Neural progenitor cell (in vitro differentiated cells): ENCODE measurements at regions not wholly inside any gene's neighbourhood (a gene's known extent, or its start where the extent isn't known, plus 50 kb on each side); places are given as distances from the start of the nearest gene placed in this dataset.

Source experiments
- DNase-seq: peaks from one replicate; pipeline ENCODE4 v3.0.0-alpha.2; 2016; ENCODE audit warnings: low spot score
- H2AFZ ChIP-seq: fragments of 200-600 bp; sonication (generic); replicated peaks from 2 replicates; pipeline ENCODE4 v1.6.1; 2016; ENCODE audit warnings: antibody characterized with exemption
- H3F3A ChIP-seq: fragments of 200-600 bp; sonication (generic); 2 replicates; pipeline ENCODE4 v1.6.1; 2016; ENCODE audit warnings: antibody characterized with exemption, low read depth
- H3K27ac ChIP-seq: fragments of 200-600 bp; sonication (generic); 2 replicates; pipeline ENCODE4 v1.5.1; 2016; ENCODE audit warnings: mild to moderate bottlenecking
- H3K27me3 ChIP-seq: fragments of 200-600 bp; sonication (generic); 2 replicates; pipeline ENCODE4 v1.6.1; 2016; ENCODE audit warnings: mild to moderate bottlenecking, moderate library complexity
- H3K36me3 ChIP-seq: fragments of 200-600 bp; sonication (generic); 2 replicates; pipeline ENCODE4 v1.5.1; 2016
- H3K4me1 ChIP-seq: fragments of 200-600 bp; sonication (generic); 2 replicates; pipeline ENCODE4 v1.6.1; 2016; ENCODE audit warnings: mixed run types
- H3K4me2 ChIP-seq: fragments of 200-600 bp; sonication (generic); 2 replicates; pipeline ENCODE4 v1.6.1; 2016
- H3K4me3 ChIP-seq: fragments of 200-600 bp; sonication (generic); 2 replicates; pipeline ENCODE4 v1.5.1; 2016
- H3K79me2 ChIP-seq: fragments of 200-600 bp; sonication (generic); 2 replicates; pipeline ENCODE4 v1.6.1; 2016; ENCODE audit warnings: low read depth
- H3K9ac ChIP-seq: fragments of 200-600 bp; sonication (generic); 2 replicates; pipeline ENCODE4 v1.6.1; 2016
- H3K9me3 ChIP-seq: fragments of 200-600 bp; sonication (generic); 2 replicates; pipeline ENCODE4 v1.5.1; 2016; ENCODE audit warnings: low read depth
- H4K20me1 ChIP-seq: fragments of 200-600 bp; sonication (generic); 2 replicates; pipeline ENCODE4 v1.6.1; 2016; ENCODE audit warnings: low read depth
- H3K27ac Mint-ChIP-seq: 3 replicates; pipeline ENCODE4 v1.8.0; 2021; ENCODE audit warnings: mixed read lengths
- H3K27me3 Mint-ChIP-seq: 2 replicates; pipeline ENCODE4 v1.8.0; 2022; ENCODE audit warnings: low read depth, mild to moderate bottlenecking, inconsistent platforms, moderate library complexity, mixed read lengths; ENCODE audit not compliant: insufficient read depth
- H3K36me3 Mint-ChIP-seq: 3 replicates; pipeline ENCODE4 v1.8.0; 2021; ENCODE audit warnings: mixed read lengths
- H3K4me1 Mint-ChIP-seq: 3 replicates; pipeline ENCODE4 v1.8.0; 2021; ENCODE audit warnings: mixed read lengths
- H3K4me3 Mint-ChIP-seq: 3 replicates; pipeline ENCODE4 v1.8.0; 2021; ENCODE audit warnings: mild to moderate bottlenecking, moderate library complexity, mixed read lengths
- H3K9me3 Mint-ChIP-seq: 3 replicates; pipeline ENCODE4 v1.8.0; 2020; ENCODE audit warnings: mixed read lengths
- EZH2 ChIP-seq: fragments of 200-600 bp; sonication (generic); IDR thresholded peaks from 2 replicates; pipeline ENCODE4 v1.6.1; 2017; ENCODE audit warnings: antibody characterized with exemption, mild to moderate bottlenecking, moderate library complexity
- EZH2phosphoT487 ChIP-seq: fragments of 200-600 bp; sonication (generic); IDR thresholded peaks from 2 replicates; pipeline ENCODE4 v1.6.1; 2017; ENCODE audit warnings: antibody characterized with exemption
- TF ChIP-seq, protein P1 (sequence below): fragments of 200-600 bp; sonication (generic); IDR thresholded peaks from 2 replicates; pipeline ENCODE4 v1.5.1; 2017; ENCODE audit warnings: antibody characterized with exemption, mild to moderate bottlenecking

DNA sequence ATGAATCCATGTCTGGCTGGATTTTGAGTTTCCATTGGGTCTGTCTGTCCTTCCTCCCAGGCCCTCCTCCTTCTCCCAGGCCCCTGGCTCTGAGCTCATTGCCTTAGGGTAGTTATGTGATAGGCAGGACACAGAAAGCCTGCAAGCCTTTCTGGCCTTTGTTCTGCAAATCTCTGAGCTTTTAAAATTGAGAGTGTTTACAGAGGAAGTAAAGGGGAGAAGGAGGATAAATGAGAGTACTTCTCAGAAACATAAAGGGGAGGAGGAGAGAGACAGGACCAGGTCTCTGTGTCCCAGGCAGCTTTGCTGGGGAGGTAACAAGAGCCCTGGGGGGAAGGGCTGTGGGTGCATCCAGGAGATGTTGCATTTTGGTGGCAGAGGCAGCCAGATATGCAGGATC is 126.7 kb downstream of the FOXD2 start:
- H3K4me1 Mint-ChIP-seq, result peaks cover 13% of the 10 kb centered on the region
- H3K9ac ChIP-seq, result no peak overlapping the region
- H3K4me1 ChIP-seq, result peaks cover 6% of the 10 kb centered on the region
- no peak overlapping the region for H3K27ac Mint-ChIP-seq
- no peaks in the 10 kb centered on the region for H3K27me3 ChIP-seq
- H3K27ac ChIP-seq, result no peak overlapping the region
- no peak overlapping the region for H3K4me3 Mint-ChIP-seq
- H2AFZ ChIP-seq, result peak overlapping the region; percentile 69
- H3K9me3 ChIP-seq, result no peaks in the 10 kb centered on the region
- no peaks in the 10 kb centered on the region for H3K36me3 Mint-ChIP-seq
- TF ChIP-seq, protein P1, sequence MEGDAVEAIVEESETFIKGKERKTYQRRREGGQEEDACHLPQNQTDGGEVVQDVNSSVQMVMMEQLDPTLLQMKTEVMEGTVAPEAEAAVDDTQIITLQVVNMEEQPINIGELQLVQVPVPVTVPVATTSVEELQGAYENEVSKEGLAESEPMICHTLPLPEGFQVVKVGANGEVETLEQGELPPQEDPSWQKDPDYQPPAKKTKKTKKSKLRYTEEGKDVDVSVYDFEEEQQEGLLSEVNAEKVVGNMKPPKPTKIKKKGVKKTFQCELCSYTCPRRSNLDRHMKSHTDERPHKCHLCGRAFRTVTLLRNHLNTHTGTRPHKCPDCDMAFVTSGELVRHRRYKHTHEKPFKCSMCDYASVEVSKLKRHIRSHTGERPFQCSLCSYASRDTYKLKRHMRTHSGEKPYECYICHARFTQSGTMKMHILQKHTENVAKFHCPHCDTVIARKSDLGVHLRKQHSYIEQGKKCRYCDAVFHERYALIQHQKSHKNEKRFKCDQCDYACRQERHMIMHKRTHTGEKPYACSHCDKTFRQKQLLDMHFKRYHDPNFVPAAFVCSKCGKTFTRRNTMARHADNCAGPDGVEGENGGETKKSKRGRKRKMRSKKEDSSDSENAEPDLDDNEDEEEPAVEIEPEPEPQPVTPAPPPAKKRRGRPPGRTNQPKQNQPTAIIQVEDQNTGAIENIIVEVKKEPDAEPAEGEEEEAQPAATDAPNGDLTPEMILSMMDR, result no peak
- no peak for TF ChIP-seq EZH2phosphoT487
- no peak for TF ChIP-seq EZH2
- peaks cover 14% of the 10 kb centered on the region for H3K27me3 Mint-ChIP-seq
- no peaks in the 10 kb centered on the region for H3K79me2 ChIP-seq
- DNase-seq, result no peak
- H3K36me3 ChIP-seq, result no peaks in the 10 kb centered on the region
- H3K4me2 ChIP-seq, result no peak overlapping the region
- no peaks in the 10 kb centered on the region for H3K9me3 Mint-ChIP-seq
- H3K4me3 ChIP-seq, result no peak overlapping the region
- no peaks in the 10 kb centered on the region for H4K20me1 ChIP-seq
- no peaks in the 10 kb centered on the region for H3F3A ChIP-seq

DNA sequence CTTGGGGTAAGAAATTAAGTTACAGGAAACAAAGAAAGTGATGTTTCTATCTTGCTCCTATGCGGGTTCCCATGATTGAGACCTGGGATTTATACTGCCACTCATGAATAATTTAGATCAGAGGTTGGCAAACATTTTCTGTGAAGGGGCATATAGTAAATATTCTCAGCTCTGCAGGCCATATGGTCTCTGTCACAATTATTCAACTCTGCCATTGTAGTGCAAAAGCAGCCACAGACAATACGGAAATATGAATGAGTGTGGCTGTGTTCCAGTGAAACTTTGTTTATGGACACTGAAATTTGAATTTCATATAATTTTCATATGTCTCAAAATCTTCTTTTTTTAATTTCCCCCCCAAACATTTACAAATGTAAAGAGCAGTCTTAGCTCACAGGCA is 127.2 kb downstream of the FOXD2 start:
- DNase-seq, result no peak
- Mint-ChIP-seq H3K27me3 (peaks cover 14% of the 10 kb centered on the region), H3K4me3 (no peak overlapping the region), H3K9me3 (no peaks in the 10 kb centered on the region), H3K36me3 (no peaks in the 10 kb centered on the region), H3K27ac (no peak overlapping the region), H3K4me1 (peaks cover 18% of the 10 kb centered on the region)
- Histone ChIP-seq H3K27ac (no peak overlapping the region), H3K9ac (no peak overlapping the region), H3K36me3 (no peaks in the 10 kb centered on the region), H3K4me1 (peaks cover 6% of the 10 kb centered on the region), H3K4me3 (no peak overlapping the region), H3F3A (no peaks in the 10 kb centered on the region), H3K27me3 (no peaks in the 10 kb centered on the region), H2AFZ (no peak overlapping the region), H4K20me1 (no peaks in the 10 kb centered on the region), H3K9me3 (no peaks in the 10 kb centered on the region), H3K79me2 (no peaks in the 10 kb centered on the region), H3K4me2 (no peak overlapping the region)
- TF ChIP-seq EZH2phosphoT487, result no peak
- TF ChIP-seq EZH2, result no peak
- TF ChIP-seq, protein P1, result no peak

DNA sequence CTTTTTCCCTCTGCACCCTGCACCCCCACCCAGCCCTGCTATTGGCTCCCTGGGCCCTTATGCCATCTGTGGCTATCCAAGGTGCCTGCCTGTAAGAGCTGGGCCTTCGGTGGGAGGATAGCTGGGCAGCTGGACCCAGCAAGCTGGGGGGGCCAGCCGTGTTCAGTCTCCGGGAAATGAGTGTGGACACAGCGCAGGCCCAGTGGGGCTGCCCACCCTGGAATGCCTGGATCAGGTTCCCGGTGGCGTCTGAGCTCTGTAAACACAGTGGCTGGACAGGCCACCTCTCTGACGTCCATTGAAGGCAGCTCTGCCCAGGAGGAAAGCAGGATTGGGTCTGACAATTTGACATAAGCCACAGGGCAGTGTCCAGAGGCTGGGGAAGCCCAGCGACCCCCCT is 127.8 kb downstream of the FOXD2 start:
- H3K9ac ChIP-seq, result no peak overlapping the region
- DNase-seq, result no peak
- no peaks in the 10 kb centered on the region for H3K79me2 ChIP-seq
- no peak overlapping the region for H3K4me3 ChIP-seq
- H4K20me1 ChIP-seq, result no peaks in the 10 kb centered on the region
- Mint-ChIP-seq H3K4me3 (no peak overlapping the region), H3K27me3 (peaks cover 15% of the 10 kb centered on the region), H3K4me1 (peaks cover 18% of the 10 kb centered on the region), H3K36me3 (no peaks in the 10 kb centered on the region), H3K9me3 (no peaks in the 10 kb centered on the region), H3K27ac (no peak overlapping the region)
- TF ChIP-seq EZH2phosphoT487 (no peak), EZH2 (no peak)
- TF ChIP-seq, protein P1, result no peak
- no peak overlapping the region for H2AFZ ChIP-seq
- H3K4me1 ChIP-seq, result peaks cover 6% of the 10 kb centered on the region
- H3K27me3 ChIP-seq, result no peaks in the 10 kb centered on the region
- H3K4me2 ChIP-seq, result no peak overlapping the region
- no peaks in the 10 kb centered on the region for H3K9me3 ChIP-seq
- no peaks in the 10 kb centered on the region for H3F3A ChIP-seq
- H3K27ac ChIP-seq, result no peak overlapping the region
- H3K36me3 ChIP-seq, result no peaks in the 10 kb centered on the region

DNA sequence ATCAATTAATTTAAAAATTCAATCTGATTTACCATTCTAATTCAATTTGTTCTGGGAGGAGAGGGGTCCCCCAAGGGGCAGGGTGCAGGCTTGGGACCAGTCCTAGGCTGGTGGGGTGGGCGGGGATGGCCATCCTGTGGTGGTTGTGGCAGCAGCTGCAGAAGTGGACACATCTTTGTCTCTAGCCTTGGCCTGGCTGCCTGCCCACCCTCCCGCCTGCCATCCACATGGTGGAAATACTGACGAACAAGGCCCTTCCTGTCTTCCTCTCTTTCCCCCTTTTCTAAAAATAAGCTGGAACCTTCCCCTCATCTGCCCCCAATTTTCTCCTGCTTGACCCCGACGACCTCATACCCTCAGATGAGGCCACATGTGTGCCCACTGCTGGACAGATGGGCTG is 130.9 kb downstream of the FOXD2 start:
- Histone ChIP-seq H3K9ac (no peak overlapping the region), H3K27me3 (no peaks in the 10 kb centered on the region), H2AFZ (no peak overlapping the region), H3K4me1 (peaks cover 16% of the 10 kb centered on the region), H3K9me3 (no peaks in the 10 kb centered on the region), H3F3A (no peaks in the 10 kb centered on the region), H4K20me1 (no peaks in the 10 kb centered on the region), H3K36me3 (no peaks in the 10 kb centered on the region), H3K27ac (no peak overlapping the region), H3K4me2 (no peak overlapping the region), H3K79me2 (no peaks in the 10 kb centered on the region), H3K4me3 (no peak overlapping the region)
- H3K36me3 Mint-ChIP-seq, result no peaks in the 10 kb centered on the region
- H3K27ac Mint-ChIP-seq, result no peak overlapping the region
- no peak overlapping the region for H3K4me3 Mint-ChIP-seq
- H3K9me3 Mint-ChIP-seq, result no peaks in the 10 kb centered on the region
- H3K4me1 Mint-ChIP-seq, result peaks cover 32% of the 10 kb centered on the region
- TF ChIP-seq EZH2 (no peak), EZH2phosphoT487 (no peak)
- TF ChIP-seq, protein P1, result no peak
- H3K27me3 Mint-ChIP-seq, result peaks cover 14% of the 10 kb centered on the region
- DNase-seq, result no peak
